GM23338 (cell line): ENCODE measurements at regions not wholly inside any gene's neighbourhood (a gene's known extent, or its start where the extent isn't known, plus 50 kb on each side); places are given as distances from the start of the nearest gene placed in this dataset.

ENCODE experiments used
- ATAC-seq: fragments of 200-7000 bp; cut with Tn5 transposase; 3 replicates; pipeline ENCODE4 v1.9.1; 2020
- DNase-seq: peaks from one replicate; pipeline ENCODE4 v3.0.0-alpha.2; 2015; ENCODE audit warnings: low spot score
- H2AFZ ChIP-seq: fragments of 200-600 bp; sonication (generic); 2 replicates; pipeline ENCODE4 v1.8.0; 2016; ENCODE audit warnings: antibody characterized with exemption, mild to moderate bottlenecking, moderate library complexity
- H3F3A ChIP-seq: fragments of 200-600 bp; sonication (generic); replicated peaks from 2 replicates; pipeline ENCODE4 v1.8.0; 2017; ENCODE audit warnings: antibody characterized with exemption, mixed run types, low read depth
- H3K27ac ChIP-seq: fragments of 200-600 bp; sonication (generic); 2 replicates; pipeline ENCODE4 v1.6.1; 2016; ENCODE audit warnings: low read depth
- H3K27me3 ChIP-seq: fragments of 200-600 bp; sonication (generic); 2 replicates; pipeline ENCODE4 v1.8.0; 2016; ENCODE audit warnings: mild to moderate bottlenecking, mixed run types, moderate library complexity; ENCODE audit not compliant: insufficient read depth
- H3K36me3 ChIP-seq: fragments of 200-600 bp; sonication (generic); 2 replicates; pipeline ENCODE4 v1.8.0; 2016; ENCODE audit warnings: mild to moderate bottlenecking; ENCODE audit not compliant: insufficient read depth
- H3K4me1 ChIP-seq: fragments of 200-600 bp; sonication (generic); 2 replicates; pipeline ENCODE4 v1.8.0; 2016; ENCODE audit warnings: mild to moderate bottlenecking, moderate library complexity; ENCODE audit not compliant: insufficient read depth
- H3K4me2 ChIP-seq: fragments of 200-600 bp; sonication (generic); 2 replicates; pipeline ENCODE4 v1.7.1; 2017; ENCODE audit warnings: mixed run types
- H3K4me3 ChIP-seq: fragments of 200-600 bp; sonication (generic); 2 replicates; pipeline ENCODE4 v1.6.1; 2016; ENCODE audit warnings: mixed run types
- H3K79me2 ChIP-seq: fragments of 200-600 bp; sonication (generic); replicated peaks from 2 replicates; pipeline ENCODE4 v1.8.0; 2017; ENCODE audit warnings: mild to moderate bottlenecking; ENCODE audit not compliant: insufficient read depth
- H3K9me2 ChIP-seq: fragments of 200-600 bp; sonication (generic); 2 replicates; pipeline ENCODE4 v1.8.0; 2017; ENCODE audit not compliant: insufficient read depth
- H4K20me1 ChIP-seq: fragments of 200-600 bp; sonication (generic); replicated peaks from 2 replicates; pipeline ENCODE4 v1.8.0; 2017; ENCODE audit warnings: mild to moderate bottlenecking; ENCODE audit not compliant: insufficient read depth
- H3K27ac Mint-ChIP-seq: 2 replicates; pipeline ENCODE4 v1.8.0; 2020; ENCODE audit warnings: inconsistent platforms, mild to moderate bottlenecking, moderate library complexity, mixed read lengths
- H3K27me3 Mint-ChIP-seq: 3 replicates; pipeline ENCODE4 v1.8.0; 2022; ENCODE audit warnings: low read depth, mild to moderate bottlenecking, moderate library complexity, mixed read lengths, inconsistent platforms; ENCODE audit not compliant: insufficient read depth, poor library complexity
- H3K36me3 Mint-ChIP-seq: 3 replicates; pipeline ENCODE4 v1.8.0; 2021; ENCODE audit warnings: low read depth, mild to moderate bottlenecking, inconsistent platforms, moderate library complexity, mixed read lengths
- H3K4me1 Mint-ChIP-seq: 3 replicates; pipeline ENCODE4 v1.8.0; 2020; ENCODE audit warnings: mild to moderate bottlenecking, inconsistent platforms, mixed read lengths
- H3K4me3 Mint-ChIP-seq: 3 replicates; pipeline ENCODE4 v1.8.0; 2021; ENCODE audit warnings: moderate library complexity, mild to moderate bottlenecking, inconsistent platforms, mixed read lengths
- H3K9me3 Mint-ChIP-seq: 3 replicates; pipeline ENCODE4 v1.8.0; 2020; ENCODE audit warnings: moderate library complexity, mild to moderate bottlenecking, inconsistent platforms, mixed read lengths
- CREB1 ChIP-seq: fragments of 250-450 bp; sonication (Bioruptor Pico); IDR thresholded peaks from 2 replicates; pipeline ENCODE4 v1.5.0; 2020; ENCODE audit warnings: low read depth, mild to moderate bottlenecking, moderate library complexity
- ETS1 ChIP-seq: IDR thresholded peaks from 2 replicates; pipeline ENCODE4 v1.6.1; 2016; ENCODE audit warnings: antibody characterized with exemption
- EZH2 ChIP-seq: fragments of 200-600 bp; sonication (generic); IDR thresholded peaks from one replicate; pipeline ENCODE4 v1.8.0; 2017; ENCODE audit warnings: antibody characterized with exemption, mild to moderate bottlenecking, low read depth; ENCODE audit not compliant: unreplicated experiment
- EZH2phosphoT487 ChIP-seq: fragments of 200-600 bp; sonication (generic); IDR thresholded peaks from one replicate; pipeline ENCODE4 v1.8.1; 2018; ENCODE audit warnings: antibody characterized with exemption; ENCODE audit not compliant: unreplicated experiment
- JUNB ChIP-seq: IDR thresholded peaks from one replicate; pipeline ENCODE4 v1.6.1; 2016; ENCODE audit warnings: antibody characterized with exemption; ENCODE audit not compliant: unreplicated experiment
- NANOG ChIP-seq: IDR thresholded peaks from 2 replicates; pipeline ENCODE4 v1.6.1; 2016; ENCODE audit warnings: antibody characterized with exemption, borderline replicate concordance
- POLR2AphosphoS5 ChIP-seq: IDR thresholded peaks from 2 replicates; pipeline ENCODE4 v1.6.1; 2016; ENCODE audit warnings: antibody characterized with exemption, low read depth
- REST ChIP-seq: IDR thresholded peaks from one replicate; pipeline ENCODE4 v1.6.1; 2018; ENCODE audit warnings: antibody characterized with exemption; ENCODE audit not compliant: unreplicated experiment
- STAT1 ChIP-seq: IDR thresholded peaks from one replicate; pipeline ENCODE4 v1.6.1; 2016; ENCODE audit warnings: antibody characterized with exemption; ENCODE audit not compliant: unreplicated experiment
- ZNF114 ChIP-seq: fragments of 250-450 bp; sonication (Bioruptor Pico); IDR thresholded peaks from 2 replicates; pipeline ENCODE4 v1.5.0; 2020; ENCODE audit warnings: mild to moderate bottlenecking, moderate library complexity
- ZNF331 ChIP-seq: fragments of 250-450 bp; sonication (Bioruptor Pico); IDR thresholded peaks from 2 replicates; pipeline ENCODE4 v1.5.0; 2020; ENCODE audit warnings: low read depth, mild to moderate bottlenecking, moderate library complexity
- TF ChIP-seq, protein P1 (sequence below), 2 experiments: fragments of 200-600 bp in 1 of 2; sonication (generic) in 1 of 2; conservative IDR thresholded peaks; 2 replicates each; pipeline versions ENCODE4 v1.5.1 to v1.6.1; 2016 to 2017; ENCODE audit warnings: antibody characterized with exemption in 2 of 2, low read depth in 2 of 2, mild to moderate bottlenecking in 2 of 2, moderate library complexity in 1 of 2
- TF ChIP-seq, protein P2 (sequence below): fragments of 250-450 bp; sonication (Bioruptor Pico); IDR thresholded peaks from 2 replicates; pipeline ENCODE4 v1.5.0; 2020; ENCODE audit warnings: mild to moderate bottlenecking, moderate library complexity

DNA sequence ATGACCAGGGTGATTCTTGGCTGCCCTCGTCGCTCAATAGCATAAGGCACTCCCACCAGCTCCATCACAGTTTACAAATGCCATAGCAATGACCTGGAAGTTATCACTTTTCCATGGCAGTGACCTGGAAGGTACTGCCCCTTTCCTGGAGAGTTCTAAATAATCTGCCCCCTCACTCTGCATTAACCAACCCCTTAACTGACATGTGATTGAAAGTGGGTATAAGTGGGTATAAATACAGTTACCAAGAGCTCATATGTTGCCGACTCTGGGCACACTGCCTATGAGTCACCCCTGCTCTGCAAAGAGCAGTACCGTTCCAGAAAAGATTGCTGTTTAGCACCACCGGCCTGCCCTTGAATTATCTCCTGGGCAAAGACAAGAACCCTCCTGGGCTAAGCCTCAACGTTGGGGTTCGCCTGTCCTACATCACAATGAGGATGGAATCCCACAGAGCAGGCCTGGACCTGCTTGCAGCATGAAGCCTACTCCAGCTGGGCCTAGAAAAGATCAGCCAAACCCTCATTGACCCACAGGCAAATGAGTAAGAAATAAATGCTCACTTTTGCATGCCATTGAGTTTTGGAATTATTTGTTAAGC is 95.2 kb upstream of the SEC14L1 start:
- Histone ChIP-seq H3K4me2 (no peak overlapping the region), H2AFZ (no peak overlapping the region), H3F3A (no peaks in the 10 kb centered on the region), H3K79me2 (no peaks in the 10 kb centered on the region), H3K9me2 (no peaks in the 10 kb centered on the region), H3K27ac (no peak overlapping the region), H3K4me1 (no peaks in the 10 kb centered on the region), H3K4me3 (no peak overlapping the region), H3K36me3 (no peaks in the 10 kb centered on the region), H3K27me3 (no peaks in the 10 kb centered on the region), H4K20me1 (no peaks in the 10 kb centered on the region)
- Mint-ChIP-seq H3K27ac (no peak overlapping the region; the same call in 1 of the 2 replicates), H3K27me3 (peaks cover 9% of the 10 kb centered on the region), H3K9me3 (no peaks in the 10 kb centered on the region), H3K36me3 (no peaks in the 10 kb centered on the region), H3K4me1 (peaks cover 10% of the 10 kb centered on the region; the same call in 2 of the 3 replicates), H3K4me3 (no peak overlapping the region)
- TF ChIP-seq ZNF114 (CRISPR knock-in tag), result no peak
- TF ChIP-seq CREB1 (CRISPR knock-in tag), result no peak
- TF ChIP-seq EZH2phosphoT487, result no peak
- TF ChIP-seq, protein P1, sequence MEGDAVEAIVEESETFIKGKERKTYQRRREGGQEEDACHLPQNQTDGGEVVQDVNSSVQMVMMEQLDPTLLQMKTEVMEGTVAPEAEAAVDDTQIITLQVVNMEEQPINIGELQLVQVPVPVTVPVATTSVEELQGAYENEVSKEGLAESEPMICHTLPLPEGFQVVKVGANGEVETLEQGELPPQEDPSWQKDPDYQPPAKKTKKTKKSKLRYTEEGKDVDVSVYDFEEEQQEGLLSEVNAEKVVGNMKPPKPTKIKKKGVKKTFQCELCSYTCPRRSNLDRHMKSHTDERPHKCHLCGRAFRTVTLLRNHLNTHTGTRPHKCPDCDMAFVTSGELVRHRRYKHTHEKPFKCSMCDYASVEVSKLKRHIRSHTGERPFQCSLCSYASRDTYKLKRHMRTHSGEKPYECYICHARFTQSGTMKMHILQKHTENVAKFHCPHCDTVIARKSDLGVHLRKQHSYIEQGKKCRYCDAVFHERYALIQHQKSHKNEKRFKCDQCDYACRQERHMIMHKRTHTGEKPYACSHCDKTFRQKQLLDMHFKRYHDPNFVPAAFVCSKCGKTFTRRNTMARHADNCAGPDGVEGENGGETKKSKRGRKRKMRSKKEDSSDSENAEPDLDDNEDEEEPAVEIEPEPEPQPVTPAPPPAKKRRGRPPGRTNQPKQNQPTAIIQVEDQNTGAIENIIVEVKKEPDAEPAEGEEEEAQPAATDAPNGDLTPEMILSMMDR (conservative IDR thresholded peaks at IDR 0.05; ENCODE audit: low read depth in 2 of 2), result no peak
- no peak for TF ChIP-seq REST
- TF ChIP-seq, protein P2, sequence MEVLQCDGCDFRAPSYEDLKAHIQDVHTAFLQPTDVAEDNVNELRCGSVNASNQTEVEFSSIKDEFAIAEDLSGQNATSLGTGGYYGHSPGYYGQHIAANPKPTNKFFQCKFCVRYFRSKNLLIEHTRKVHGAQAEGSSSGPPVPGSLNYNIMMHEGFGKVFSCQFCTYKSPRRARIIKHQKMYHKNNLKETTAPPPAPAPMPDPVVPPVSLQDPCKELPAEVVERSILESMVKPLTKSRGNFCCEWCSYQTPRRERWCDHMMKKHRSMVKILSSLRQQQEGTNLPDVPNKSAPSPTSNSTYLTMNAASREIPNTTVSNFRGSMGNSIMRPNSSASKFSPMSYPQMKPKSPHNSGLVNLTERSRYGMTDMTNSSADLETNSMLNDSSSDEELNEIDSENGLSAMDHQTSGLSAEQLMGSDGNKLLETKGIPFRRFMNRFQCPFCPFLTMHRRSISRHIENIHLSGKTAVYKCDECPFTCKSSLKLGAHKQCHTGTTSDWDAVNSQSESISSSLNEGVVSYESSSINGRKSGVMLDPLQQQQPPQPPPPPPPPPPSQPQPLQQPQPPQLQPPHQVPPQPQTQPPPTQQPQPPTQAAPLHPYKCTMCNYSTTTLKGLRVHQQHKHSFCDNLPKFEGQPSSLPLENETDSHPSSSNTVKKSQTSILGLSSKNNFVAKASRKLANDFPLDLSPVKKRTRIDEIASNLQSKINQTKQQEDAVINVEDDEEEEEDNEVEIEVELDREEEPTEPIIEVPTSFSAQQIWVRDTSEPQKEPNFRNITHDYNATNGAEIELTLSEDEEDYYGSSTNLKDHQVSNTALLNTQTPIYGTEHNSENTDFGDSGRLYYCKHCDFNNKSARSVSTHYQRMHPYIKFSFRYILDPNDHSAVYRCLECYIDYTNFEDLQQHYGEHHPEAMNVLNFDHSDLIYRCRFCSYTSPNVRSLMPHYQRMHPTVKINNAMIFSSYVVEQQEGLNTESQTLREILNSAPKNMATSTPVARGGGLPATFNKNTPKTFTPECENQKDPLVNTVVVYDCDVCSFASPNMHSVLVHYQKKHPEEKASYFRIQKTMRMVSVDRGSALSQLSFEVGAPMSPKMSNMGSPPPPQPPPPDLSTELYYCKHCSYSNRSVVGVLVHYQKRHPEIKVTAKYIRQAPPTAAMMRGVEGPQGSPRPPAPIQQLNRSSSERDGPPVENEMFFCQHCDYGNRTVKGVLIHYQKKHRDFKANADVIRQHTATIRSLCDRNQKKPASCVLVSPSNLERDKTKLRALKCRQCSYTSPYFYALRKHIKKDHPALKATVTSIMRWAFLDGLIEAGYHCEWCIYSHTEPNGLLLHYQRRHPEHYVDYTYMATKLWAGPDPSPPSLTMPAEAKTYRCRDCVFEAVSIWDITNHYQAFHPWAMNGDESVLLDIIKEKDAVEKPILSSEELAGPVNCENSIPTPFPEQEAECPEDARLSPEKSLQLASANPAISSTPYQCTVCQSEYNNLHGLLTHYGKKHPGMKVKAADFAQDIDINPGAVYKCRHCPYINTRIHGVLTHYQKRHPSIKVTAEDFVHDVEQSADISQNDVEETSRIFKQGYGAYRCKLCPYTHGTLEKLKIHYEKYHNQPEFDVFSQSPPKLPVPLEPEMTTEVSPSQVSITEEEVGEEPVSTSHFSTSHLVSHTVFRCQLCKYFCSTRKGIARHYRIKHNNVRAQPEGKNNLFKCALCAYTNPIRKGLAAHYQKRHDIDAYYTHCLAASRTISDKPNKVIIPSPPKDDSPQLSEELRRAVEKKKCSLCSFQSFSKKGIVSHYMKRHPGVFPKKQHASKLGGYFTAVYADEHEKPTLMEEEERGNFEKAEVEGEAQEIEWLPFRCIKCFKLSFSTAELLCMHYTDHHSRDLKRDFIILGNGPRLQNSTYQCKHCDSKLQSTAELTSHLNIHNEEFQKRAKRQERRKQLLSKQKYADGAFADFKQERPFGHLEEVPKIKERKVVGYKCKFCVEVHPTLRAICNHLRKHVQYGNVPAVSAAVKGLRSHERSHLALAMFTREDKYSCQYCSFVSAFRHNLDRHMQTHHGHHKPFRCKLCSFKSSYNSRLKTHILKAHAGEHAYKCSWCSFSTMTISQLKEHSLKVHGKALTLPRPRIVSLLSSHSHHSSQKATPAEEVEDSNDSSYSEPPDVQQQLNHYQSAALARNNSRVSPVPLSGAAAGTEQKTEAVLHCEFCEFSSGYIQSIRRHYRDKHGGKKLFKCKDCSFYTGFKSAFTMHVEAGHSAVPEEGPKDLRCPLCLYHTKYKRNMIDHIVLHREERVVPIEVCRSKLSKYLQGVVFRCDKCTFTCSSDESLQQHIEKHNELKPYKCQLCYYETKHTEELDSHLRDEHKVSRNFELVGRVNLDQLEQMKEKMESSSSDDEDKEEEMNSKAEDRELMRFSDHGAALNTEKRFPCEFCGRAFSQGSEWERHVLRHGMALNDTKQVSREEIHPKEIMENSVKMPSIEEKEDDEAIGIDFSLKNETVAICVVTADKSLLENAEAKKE (CRISPR knock-in tag), result no peak
- no peak for TF ChIP-seq POLR2AphosphoS5
- TF ChIP-seq EZH2, result no peak
- TF ChIP-seq STAT1, result no peak
- no peak for TF ChIP-seq NANOG
- no peak for TF ChIP-seq JUNB
- TF ChIP-seq ZNF331 (CRISPR knock-in tag), result no peak
- no peak for TF ChIP-seq ETS1
- no peak for DNase-seq
- peak; percentile 88 for ATAC-seq
